ENCODE measurements at regions not wholly inside any gene's neighbourhood (a gene's known extent, or its start where the extent isn't known, plus 50 kb on each side); places are given as distances from the start of the nearest gene placed in this dataset.

DNA sequence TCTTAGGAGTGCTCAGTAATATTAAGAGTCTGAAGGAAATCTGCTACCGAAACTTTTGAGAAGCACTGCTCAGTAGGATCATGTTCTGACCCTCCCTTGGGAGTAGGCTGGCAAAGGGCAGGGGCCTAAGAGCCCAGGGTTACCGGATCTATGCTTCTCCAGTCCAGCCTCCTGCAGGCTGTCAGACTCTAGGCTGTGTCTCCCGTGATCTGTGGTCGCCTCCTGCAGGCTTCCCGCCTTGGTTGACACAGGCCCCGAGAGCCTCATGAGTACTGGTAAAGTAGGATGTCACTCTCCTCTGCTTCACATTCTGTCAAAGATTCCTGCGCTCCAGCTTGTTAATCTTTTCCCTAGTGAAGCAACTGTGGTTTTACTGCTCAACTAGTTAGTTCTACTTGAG, 647.8 kb upstream of the RAB6C start:
- TF ChIP-seq SPI1 (IDR thresholded peaks at IDR 0.05; ENCODE audit: borderline replicate concordance, low read depth, low read length): no peak
- TF ChIP-seq CCNT2 (IDR thresholded peaks at IDR 0.05; ENCODE audit: borderline replicate concordance, extremely low read depth, insufficient read length, low read depth, low read length): no peak
